Common myeloid progenitor, CD34-positive (primary cell): ENCODE measurements at regions not wholly inside any gene's neighbourhood (a gene's known extent, or its start where the extent isn't known, plus 50 kb on each side); places are given as distances from the start of the nearest gene placed in this dataset.

ENCODE experiments used
- CTCF ChIA-PET: fragments of 350-600 bp; sonication (Branson Sonifier 250); formaldehyde crosslinking; loops from one replicate; lab custom pipeline; 2021; ENCODE audit warnings: antibody characterized with exemption; lab: Charles Lee
- POLR2A ChIA-PET: fragments of 350-600 bp; sonication (Branson Sonifier 250); formaldehyde crosslinking; loops from one replicate; lab custom pipeline; 2021; ENCODE audit warnings: antibody characterized with exemption; lab: Charles Lee
- DNase-seq, 3 donors: peaks; one replicate each; pipeline versions ENCODE4 v3.0.0 to v3.0.0-alpha.2; 2013
- H3K27ac ChIP-seq, 2 experiments: 1 replicate in 1 of 2; 2 replicates in 1 of 2; pipeline ENCODE4 v1.7.0; 2013; ENCODE audit warnings: inconsistent platforms in 2 of 2, low read length in 2 of 2, mild to moderate bottlenecking in 2 of 2, low read depth in 1 of 2, moderate library complexity in 1 of 2; ENCODE audit not compliant: severe bottlenecking in 2 of 2, insufficient read depth in 1 of 2, poor library complexity in 1 of 2
- H3K27me3 ChIP-seq, 5 experiments: replicated peaks in 2 of 5; 1 replicate in 3 of 5; 2 replicates in 2 of 5; pipeline versions ENCODE4 v1.6.1 to v1.7.0; 2013; ENCODE audit warnings: low read length in 4 of 5, mild to moderate bottlenecking in 2 of 5, moderate library complexity in 2 of 5, inconsistent platforms in 1 of 5; ENCODE audit not compliant: insufficient read depth in 5 of 5, control insufficient read depth in 4 of 5
- H3K36me3 ChIP-seq, 4 experiments: 1 replicate in 2 of 4; 2 replicates in 2 of 4; pipeline versions ENCODE4 v1.6.1 to v1.7.0; 2013; ENCODE audit warnings: low read length in 3 of 4, control low read depth in 1 of 4, mild to moderate bottlenecking in 1 of 4; ENCODE audit not compliant: control insufficient read depth in 4 of 4, insufficient read depth in 4 of 4
- H3K4me1 ChIP-seq, 4 experiments: 1 replicate in 3 of 4; 2 replicates in 1 of 4; pipeline versions ENCODE4 v1.6.1 to v1.7.1; 2013; ENCODE audit warnings: low read length in 3 of 4, mild to moderate bottlenecking in 3 of 4, control low read depth in 1 of 4, inconsistent platforms in 1 of 4, moderate library complexity in 1 of 4; ENCODE audit not compliant: control insufficient read depth in 4 of 4, insufficient read depth in 4 of 4; ENCODE audit errors: control extremely low read depth in 1 of 4
- H3K4me3 ChIP-seq, 7 experiments: 1 replicate in 4 of 7; 2 replicates in 3 of 7; pipeline versions ENCODE4 v1.5.1 to v1.7.0; 2013; ENCODE audit warnings: mild to moderate bottlenecking in 7 of 7, low read length in 6 of 7, moderate library complexity in 6 of 7, inconsistent platforms in 2 of 7, low read depth in 2 of 7, control low read depth in 1 of 7; ENCODE audit not compliant: insufficient read depth in 4 of 7, control insufficient read depth in 1 of 7; ENCODE audit errors: extremely low read depth in 1 of 7
- H3K9me3 ChIP-seq, 5 experiments: 1 replicate in 4 of 5; 2 replicates in 1 of 5; pipeline versions ENCODE4 v1.6.1 to v1.7.1; 2013; ENCODE audit warnings: low read length in 4 of 5, mild to moderate bottlenecking in 2 of 5, inconsistent platforms in 1 of 5, low read depth in 1 of 5, moderate library complexity in 1 of 5; ENCODE audit not compliant: control insufficient read depth in 4 of 5, insufficient read depth in 2 of 5; ENCODE audit errors: control extremely low read depth in 1 of 5
- WGBS: methylation state at CpG from one replicate; pipeline ENCODE4 v1.1.5; 2013; ENCODE audit not compliant: insufficient coverage; 5-methylcytosine and 5-hydroxymethylcytosine counted together

GRCh38 chr1:22325531-22326371 lies 125.9 kb upstream of the ZBTB40 start:
- DNase-seq = no peak
- POLR2A ChIA-PET = no interaction called here
- Histone ChIP-seq H3K27ac (no peak overlapping the region), H3K4me1 (no peaks in the 10 kb centered on the region), H3K36me3 (no peaks in the 10 kb centered on the region), H3K4me3 (no peak overlapping the region), H3K27me3 (peaks cover 0 to 10% (median 2%) of the 10 kb centered on the region in 5 experiments), H3K9me3 (no peaks in the 10 kb centered on the region)
- CTCF ChIA-PET = interaction anchor here (0.6 kb wide), 1 partner anchor 1140 kb away, joined by 4 read pairs; no protein-coding TSS in a partner anchor
- WGBS = 98% methylated on average over 10 of the region's 10 CpGs

GRCh38 chr1:22326372-22326915 lies 125.2 kb upstream of the ZBTB40 start:
- Histone ChIP-seq H3K4me3 (no peak overlapping the region), H3K36me3 (no peaks in the 10 kb centered on the region), H3K4me1 (no peaks in the 10 kb centered on the region), H3K9me3 (no peaks in the 10 kb centered on the region), H3K27ac (no peak overlapping the region), H3K27me3 (peaks cover 0 to 3% (median 0%) of the 10 kb centered on the region in 5 experiments)
- ChIA-PET CTCF (no interaction called here), POLR2A (no interaction called here)
- 93% methylated on average over 6 of the region's 8 CpGs for WGBS
- DNase-seq = no peak

GRCh38 chr1:22326931-22327330 lies 124.7 kb upstream of the ZBTB40 start:
- Histone ChIP-seq H3K9me3 (no peaks in the 10 kb centered on the region), H3K27ac (no peak overlapping the region), H3K36me3 (no peaks in the 10 kb centered on the region), H3K4me1 (no peaks in the 10 kb centered on the region), H3K4me3 (no peak overlapping the region), H3K27me3 (peaks cover 0 to 3% (median 0%) of the 10 kb centered on the region in 5 experiments)
- POLR2A ChIA-PET = no interaction called here
- CTCF ChIA-PET = no interaction called here
- 93% methylated on average over 6 of the region's 6 CpGs for WGBS
- no peak for DNase-seq

GRCh38 chr1:22327411-22327810 lies 124.2 kb upstream of the ZBTB40 start:
- WGBS = 91% methylated on average over 7 of the region's 8 CpGs

GRCh38 chr1:22328331-22329147 lies 123.1 kb upstream of the ZBTB40 start:
- POLR2A ChIA-PET = no interaction called here
- H3K4me3 ChIP-seq = no peak overlapping the region
- DNase-seq = no peak
- CTCF ChIA-PET = interaction anchor here (1.8 kb wide), 1 partner anchor 16 kb away, joined by 4 read pairs; no protein-coding TSS in a partner anchor
- no peaks in the 10 kb centered on the region for H3K36me3 ChIP-seq
- no peak overlapping the region for H3K27ac ChIP-seq
- H3K27me3 ChIP-seq = peaks cover 0 to 3% (median 0%) of the 10 kb centered on the region in 5 experiments
- no peaks in the 10 kb centered on the region for H3K9me3 ChIP-seq
- H3K4me1 ChIP-seq = peaks cover 0 to 7% (median 4%) of the 10 kb centered on the region in 4 experiments
- WGBS = 81% methylated on average over 13 of the region's 17 CpGs

More at GRCh38 chr1:22327411-22327810, 124.2 kb upstream of the ZBTB40 start:
- no peaks in the 10 kb centered on the region for H3K9me3 ChIP-seq
- H3K36me3 ChIP-seq = no peaks in the 10 kb centered on the region
- no peak overlapping the region for H3K4me3 ChIP-seq
- H3K27me3 ChIP-seq = peaks cover 0 to 3% (median 0%) of the 10 kb centered on the region in 5 experiments
- ChIA-PET CTCF (no interaction called here), POLR2A (no interaction called here)
- H3K27ac ChIP-seq = no peak overlapping the region
- DNase-seq = no peak
- no peaks in the 10 kb centered on the region for H3K4me1 ChIP-seq

- Histone ChIP-seq H3K4me3 (no peak overlapping the region), H3K27ac (no peak overlapping the region), H3K4me1 (peaks cover 0 to 7% (median 4%) of the 10 kb centered on the region in 4 experiments), H3K9me3 (no peaks in the 10 kb centered on the region), H3K36me3 (no peaks in the 10 kb centered on the region), H3K27me3 (peaks cover 0 to 3% (median 0%) of the 10 kb centered on the region in 5 experiments)
- CTCF ChIA-PET = interaction anchor here (1.8 kb wide), 1 partner anchor 16 kb away, joined by 4 read pairs; no protein-coding TSS in a partner anchor
- POLR2A ChIA-PET = no interaction called here
- WGBS = 52% methylated on average over 3 of the region's 9 CpGs
- no peak for DNase-seq
Measured at GRCh38 chr1:22329148-22329515, 122.5 kb upstream of the ZBTB40 start.
